LNCAP (cell line): ENCODE measurements at regions not wholly inside any gene's neighbourhood (a gene's known extent, or its start where the extent isn't known, plus 50 kb on each side); places are given as distances from the start of the nearest gene placed in this dataset.
A peak's percentile ranks its signal among the peaks of the same experiment; 100 is the strongest.

Source experiments
- TF ChIP-seq, protein P1 (sequence below): fragments of 450-650 bp; IDR thresholded peaks from 2 replicates; pipeline ENCODE4 v1.5.1; 2017; ENCODE audit warnings: mild to moderate bottlenecking

DNA sequence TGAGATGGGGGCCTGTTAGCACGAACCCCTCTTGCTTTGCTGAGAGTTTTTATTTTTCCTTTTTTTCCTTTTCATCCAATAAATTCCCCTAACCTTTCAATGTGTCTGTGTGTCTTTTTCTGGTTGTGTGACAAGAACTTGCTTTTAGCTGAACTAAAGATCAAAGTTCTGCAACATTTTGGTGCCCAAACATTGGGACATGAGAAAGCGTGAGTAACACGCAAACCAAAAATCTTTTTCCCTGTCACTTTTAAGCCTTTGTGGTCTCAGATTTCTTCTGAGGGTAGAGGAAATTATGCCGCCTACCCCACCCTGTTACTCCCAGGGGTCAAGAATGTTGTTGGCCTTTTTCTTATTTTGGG lies 141.8 kb upstream of the CPXCR1 start:
- TF ChIP-seq, protein P1, sequence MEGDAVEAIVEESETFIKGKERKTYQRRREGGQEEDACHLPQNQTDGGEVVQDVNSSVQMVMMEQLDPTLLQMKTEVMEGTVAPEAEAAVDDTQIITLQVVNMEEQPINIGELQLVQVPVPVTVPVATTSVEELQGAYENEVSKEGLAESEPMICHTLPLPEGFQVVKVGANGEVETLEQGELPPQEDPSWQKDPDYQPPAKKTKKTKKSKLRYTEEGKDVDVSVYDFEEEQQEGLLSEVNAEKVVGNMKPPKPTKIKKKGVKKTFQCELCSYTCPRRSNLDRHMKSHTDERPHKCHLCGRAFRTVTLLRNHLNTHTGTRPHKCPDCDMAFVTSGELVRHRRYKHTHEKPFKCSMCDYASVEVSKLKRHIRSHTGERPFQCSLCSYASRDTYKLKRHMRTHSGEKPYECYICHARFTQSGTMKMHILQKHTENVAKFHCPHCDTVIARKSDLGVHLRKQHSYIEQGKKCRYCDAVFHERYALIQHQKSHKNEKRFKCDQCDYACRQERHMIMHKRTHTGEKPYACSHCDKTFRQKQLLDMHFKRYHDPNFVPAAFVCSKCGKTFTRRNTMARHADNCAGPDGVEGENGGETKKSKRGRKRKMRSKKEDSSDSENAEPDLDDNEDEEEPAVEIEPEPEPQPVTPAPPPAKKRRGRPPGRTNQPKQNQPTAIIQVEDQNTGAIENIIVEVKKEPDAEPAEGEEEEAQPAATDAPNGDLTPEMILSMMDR, result no peak

DNA sequence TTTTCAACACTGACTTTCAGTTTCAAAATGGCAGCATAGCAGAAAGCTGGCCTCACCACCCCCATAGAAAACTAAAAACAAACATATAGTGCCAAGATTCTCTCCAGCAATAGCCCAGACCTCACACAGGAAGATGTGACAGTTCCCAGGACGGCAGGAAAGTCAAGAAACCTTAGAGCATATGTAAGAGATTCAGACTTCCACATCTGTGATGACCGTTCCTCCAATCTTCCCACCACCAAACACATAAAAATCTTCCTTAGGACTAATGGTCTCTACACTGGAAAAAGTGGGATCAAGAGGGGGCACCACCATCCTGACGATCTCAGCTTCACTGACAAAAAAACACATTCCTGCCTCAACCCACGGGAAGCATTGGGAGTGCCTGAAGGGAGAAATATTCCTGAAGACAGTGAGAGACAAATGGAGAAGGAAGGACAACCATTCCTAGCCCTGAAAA lies 134.1 kb upstream of the CPXCR1 start:
- TF ChIP-seq, protein P1, result no peak

DNA sequence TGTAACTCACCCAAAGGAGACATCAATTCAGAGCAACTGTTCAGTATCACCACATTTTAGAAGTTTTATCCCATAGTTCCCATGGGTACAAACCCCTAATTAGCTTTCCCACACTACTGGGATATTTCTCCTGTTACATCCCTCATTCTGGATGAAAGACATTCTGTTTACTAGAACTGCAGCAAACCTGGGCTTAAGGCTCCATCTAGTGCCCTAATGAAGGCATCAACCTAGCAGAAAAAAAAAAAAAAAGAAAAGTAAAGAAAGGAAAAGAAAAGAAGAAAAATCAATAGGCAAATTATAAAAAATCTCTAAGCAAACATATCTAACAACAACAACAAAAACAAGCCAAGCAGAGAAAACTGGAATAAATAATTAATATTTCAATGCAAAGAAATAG lies 133.7 kb upstream of the CPXCR1 start:
- TF ChIP-seq, protein P1, result peak; percentile 48; the same call in 1 of the 2 replicates

DNA sequence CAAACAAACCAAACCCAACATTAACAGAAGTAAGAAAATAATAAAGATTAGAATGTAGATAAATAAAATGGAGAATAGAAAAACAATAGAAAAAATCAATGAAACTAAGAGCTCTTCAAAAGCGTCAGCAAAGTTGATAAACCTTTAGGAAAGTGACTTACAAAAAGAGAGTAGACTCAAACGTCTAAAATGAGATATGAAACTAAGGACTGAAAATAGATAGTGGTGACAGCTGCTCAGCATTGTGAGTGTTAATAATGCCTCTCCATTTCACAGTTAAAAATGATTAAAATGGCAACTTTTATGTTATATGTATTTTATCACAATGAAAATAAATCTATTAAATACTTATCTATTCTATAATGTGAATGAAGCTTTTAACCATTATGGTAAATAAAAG lies 125.7 kb upstream of the CPXCR1 start:
- TF ChIP-seq, protein P1, result no peak

DNA sequence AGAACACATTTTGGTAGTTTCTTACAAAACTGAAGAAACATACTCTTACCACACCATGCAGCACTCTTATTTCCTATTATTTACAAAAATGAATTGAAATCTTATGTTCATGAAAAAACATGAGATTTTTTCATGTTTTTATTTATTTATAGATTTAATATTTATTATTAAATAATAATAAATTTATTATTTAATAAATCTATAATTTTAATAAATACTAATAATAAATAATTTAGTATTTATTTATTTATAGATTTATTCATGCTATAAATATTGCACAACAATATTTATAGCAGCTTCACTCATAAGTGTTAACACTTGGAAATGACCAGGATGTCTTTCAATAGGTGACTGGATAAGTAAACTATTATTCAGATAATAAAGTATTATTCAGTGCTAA lies 91.6 kb upstream of the CPXCR1 start:
- TF ChIP-seq, protein P1, result no peak

DNA sequence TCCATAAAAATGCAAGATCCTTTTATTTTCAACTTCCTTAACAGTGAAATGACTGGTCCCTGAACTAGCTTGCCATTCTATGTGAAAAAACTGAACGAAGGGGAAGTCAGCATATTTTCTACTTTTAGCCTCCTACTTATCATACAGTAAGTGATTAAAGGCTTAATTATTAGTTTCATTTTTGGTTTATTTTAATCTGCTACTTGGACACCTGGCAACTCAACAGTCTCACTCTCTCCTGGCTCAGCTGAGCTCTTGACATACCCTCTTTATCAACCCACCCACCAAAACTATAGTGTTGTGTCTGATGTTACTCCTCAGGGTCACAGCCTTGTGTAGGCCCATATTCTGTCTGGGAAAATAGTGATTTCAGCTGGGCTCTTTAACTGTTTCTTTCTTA lies 86.2 kb upstream of the CPXCR1 start:
- TF ChIP-seq, protein P1, result no peak

DNA sequence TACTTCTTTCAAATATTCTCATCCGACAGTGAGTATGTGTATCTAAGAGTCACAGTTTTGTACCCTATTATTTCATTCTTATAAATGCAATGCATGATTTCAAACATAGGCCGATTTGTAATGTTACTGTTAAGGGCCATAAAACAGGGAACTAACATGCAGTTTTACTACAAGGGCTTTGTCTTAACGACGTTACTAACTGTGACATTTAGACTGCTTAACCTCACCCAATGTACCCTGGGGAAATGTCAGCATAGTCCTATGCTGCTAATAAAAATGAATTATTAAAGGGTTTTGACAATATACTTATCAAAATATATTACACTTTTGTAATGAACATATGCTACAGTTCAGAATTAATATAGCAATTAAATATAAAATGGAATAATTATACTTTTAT lies 74.8 kb upstream of the CPXCR1 start:
- TF ChIP-seq, protein P1, result no peak
